ENCODE measurements at regions not wholly inside any gene's neighbourhood (a gene's known extent, or its start where the extent isn't known, plus 50 kb on each side); places are given as distances from the start of the nearest gene placed in this dataset.
A peak's percentile ranks its signal among the peaks of the same experiment; 100 is the strongest.

GRCh38 chr4:181821039-181822004 is 421.9 kb upstream of the TENM3 start:
- peak; percentile 3 for DNase-seq (ENCODE audit: low read depth)
- TF ChIP-seq, protein P1, sequence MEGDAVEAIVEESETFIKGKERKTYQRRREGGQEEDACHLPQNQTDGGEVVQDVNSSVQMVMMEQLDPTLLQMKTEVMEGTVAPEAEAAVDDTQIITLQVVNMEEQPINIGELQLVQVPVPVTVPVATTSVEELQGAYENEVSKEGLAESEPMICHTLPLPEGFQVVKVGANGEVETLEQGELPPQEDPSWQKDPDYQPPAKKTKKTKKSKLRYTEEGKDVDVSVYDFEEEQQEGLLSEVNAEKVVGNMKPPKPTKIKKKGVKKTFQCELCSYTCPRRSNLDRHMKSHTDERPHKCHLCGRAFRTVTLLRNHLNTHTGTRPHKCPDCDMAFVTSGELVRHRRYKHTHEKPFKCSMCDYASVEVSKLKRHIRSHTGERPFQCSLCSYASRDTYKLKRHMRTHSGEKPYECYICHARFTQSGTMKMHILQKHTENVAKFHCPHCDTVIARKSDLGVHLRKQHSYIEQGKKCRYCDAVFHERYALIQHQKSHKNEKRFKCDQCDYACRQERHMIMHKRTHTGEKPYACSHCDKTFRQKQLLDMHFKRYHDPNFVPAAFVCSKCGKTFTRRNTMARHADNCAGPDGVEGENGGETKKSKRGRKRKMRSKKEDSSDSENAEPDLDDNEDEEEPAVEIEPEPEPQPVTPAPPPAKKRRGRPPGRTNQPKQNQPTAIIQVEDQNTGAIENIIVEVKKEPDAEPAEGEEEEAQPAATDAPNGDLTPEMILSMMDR (IDR thresholded peaks at IDR 0.05; ENCODE audit: insufficient read depth, low read depth, low read length), result no peak
- H3K4me3 ChIP-seq (ENCODE audit: low read depth, low read length), result no peak overlapping the region

DNA sequence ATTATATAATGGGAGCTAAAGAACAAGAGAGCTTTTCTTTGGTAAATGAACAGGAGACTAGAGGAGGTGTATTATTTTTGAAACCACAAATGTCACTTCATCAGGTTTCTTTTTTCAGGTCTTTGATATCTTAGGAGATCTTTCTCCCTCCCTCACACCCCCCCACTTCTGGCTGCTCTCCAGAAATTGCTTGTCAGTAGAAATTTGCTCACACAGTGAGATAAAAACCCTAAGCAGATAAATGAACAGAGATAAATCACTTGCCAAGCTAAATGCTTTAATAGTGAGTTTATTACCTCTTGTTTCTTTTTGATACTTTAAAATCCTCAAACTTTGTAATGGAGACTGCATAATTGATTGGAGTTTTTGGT is 421.2 kb upstream of the TENM3 start:
- no peak for DNase-seq (ENCODE audit: low read depth)
- H3K4me3 ChIP-seq (ENCODE audit: low read depth, low read length), result no peak overlapping the region
- TF ChIP-seq, protein P1 (IDR thresholded peaks at IDR 0.05; ENCODE audit: insufficient read depth, low read depth, low read length), result no peak

DNA sequence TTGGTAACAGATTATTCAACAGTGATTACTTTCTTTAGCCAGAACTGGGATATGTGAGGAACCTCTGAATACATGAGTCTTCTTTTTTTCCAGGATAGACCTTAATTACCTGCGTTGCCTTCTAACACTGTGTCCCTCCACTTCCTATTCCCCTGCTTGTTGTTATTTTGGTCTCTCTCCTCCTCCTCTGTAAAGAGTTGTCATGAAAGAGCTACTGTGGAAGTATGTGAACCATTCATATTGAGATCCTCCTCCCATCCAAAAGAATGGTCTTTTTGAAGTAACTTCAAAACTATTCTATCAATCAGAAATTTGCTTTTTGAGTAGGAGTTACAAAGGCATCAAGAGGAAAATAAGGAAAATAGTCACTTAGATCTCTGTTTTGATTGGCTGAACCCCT is 420.0 kb upstream of the TENM3 start:
- TF ChIP-seq, protein P1 (IDR thresholded peaks at IDR 0.05; ENCODE audit: insufficient read depth, low read depth, low read length), result no peak
- DNase-seq (ENCODE audit: low read depth), result no peak
- no peak overlapping the region for H3K4me3 ChIP-seq (ENCODE audit: low read depth, low read length)

DNA sequence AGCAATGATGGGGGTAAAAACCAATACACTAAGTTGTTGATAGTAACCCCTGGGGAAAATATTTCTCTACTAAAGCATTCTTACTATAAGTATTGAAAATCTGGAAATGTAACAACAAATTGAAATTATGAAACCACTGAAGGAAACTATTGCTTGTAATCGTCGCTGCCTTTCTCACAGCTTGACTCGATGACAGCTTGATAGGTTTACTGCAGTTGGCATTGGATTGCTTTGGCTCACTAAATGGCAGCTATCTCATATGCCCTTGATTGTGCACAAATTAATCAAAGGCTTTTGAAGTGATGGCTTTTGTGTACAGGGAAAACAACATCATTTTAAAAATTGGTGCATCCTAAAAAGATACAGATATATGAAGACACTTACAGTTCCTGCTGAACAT is 419.6 kb upstream of the TENM3 start:
- DNase-seq (ENCODE audit: low read depth), result no peak

DNA sequence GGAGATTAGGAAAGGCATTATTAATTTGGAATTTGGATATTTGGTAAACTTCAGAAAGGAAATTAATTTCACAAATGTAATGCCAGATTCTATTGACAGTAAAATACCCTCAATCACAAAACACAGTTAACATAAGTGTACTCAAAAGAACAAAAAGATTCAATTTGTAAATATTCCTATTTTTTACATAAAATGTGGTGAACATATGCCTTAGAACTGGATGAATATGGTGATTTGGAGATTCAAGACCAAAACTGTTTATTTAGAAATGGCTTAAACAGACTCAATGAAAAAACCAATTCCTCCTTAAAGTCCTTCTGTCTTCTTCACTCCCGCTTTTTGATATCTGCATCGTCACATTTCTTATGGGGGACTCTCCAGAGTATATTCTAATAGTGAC is 417.6 kb upstream of the TENM3 start:
- no peak overlapping the region for H3K4me3 ChIP-seq (ENCODE audit: low read depth, low read length)
- TF ChIP-seq, protein P1 (IDR thresholded peaks at IDR 0.05; ENCODE audit: insufficient read depth, low read depth, low read length), result no peak
- no peak for DNase-seq (ENCODE audit: low read depth)

More for the DNA sequence above, 419.6 kb upstream of the TENM3 start:
- no peak overlapping the region for H3K4me3 ChIP-seq (ENCODE audit: low read depth, low read length)
- TF ChIP-seq, protein P1 (IDR thresholded peaks at IDR 0.05; ENCODE audit: insufficient read depth, low read depth, low read length), result no peak

DNA sequence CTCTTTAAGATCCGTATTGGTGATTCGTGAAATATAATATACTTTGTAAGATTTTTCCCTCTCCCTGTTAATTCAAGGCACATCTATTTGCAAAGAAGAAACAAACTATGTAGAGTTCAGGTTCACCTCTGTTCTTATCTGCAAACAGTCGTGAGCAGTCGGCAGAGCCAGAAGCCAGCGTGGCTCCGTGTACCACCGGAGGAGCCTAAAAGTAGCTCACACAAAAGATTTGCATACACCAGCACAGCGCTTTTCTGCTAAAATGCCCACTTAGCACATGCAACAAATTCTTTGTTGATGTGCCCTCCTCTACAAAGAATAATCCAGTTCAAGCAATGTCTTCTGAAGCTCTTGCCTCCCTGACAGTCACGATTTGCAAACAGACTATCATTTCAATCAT is 416.0 kb upstream of the TENM3 start:
- TF ChIP-seq, protein P1 (IDR thresholded peaks at IDR 0.05; ENCODE audit: insufficient read depth, low read depth, low read length), result no peak
- no peak for DNase-seq (ENCODE audit: low read depth)
- no peak overlapping the region for H3K4me3 ChIP-seq (ENCODE audit: low read depth, low read length)
